Ecto neural progenitor cell (in vitro differentiated cells): ENCODE measurements at regions not wholly inside any gene's neighbourhood (a gene's known extent, or its start where the extent isn't known, plus 50 kb on each side); places are given as distances from the start of the nearest gene placed in this dataset.
"Not testable (repeated sequence)": the region's sequence is repeated elsewhere in the genome, so short reads cannot be mapped to it uniquely, and the experiment has no call there.

Experiments used
- DNase-seq: peaks from one replicate; pipeline ENCODE4 v3.0.0-alpha.2; 2018; ENCODE audit warnings: low spot score

DNA sequence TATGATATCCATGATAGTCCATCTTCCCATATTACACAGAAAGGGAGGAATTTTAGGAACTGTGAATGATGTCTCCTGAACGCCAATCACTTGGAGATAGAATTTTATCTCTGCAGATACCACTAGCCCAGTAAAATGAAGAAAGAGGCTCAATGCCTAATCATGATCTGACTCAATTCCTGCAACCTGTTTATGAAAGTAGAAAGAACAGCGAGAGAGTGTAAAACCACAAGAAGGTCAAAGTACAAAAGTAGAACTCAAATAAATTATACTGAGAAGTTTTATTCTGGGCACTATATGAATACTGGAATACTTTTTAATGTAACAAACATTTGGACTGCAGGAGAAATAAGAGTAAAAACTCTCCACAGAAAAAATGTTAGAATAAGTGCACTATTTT lies 892.1 kb upstream of the DDX18 start:
- no peak for DNase-seq

DNA sequence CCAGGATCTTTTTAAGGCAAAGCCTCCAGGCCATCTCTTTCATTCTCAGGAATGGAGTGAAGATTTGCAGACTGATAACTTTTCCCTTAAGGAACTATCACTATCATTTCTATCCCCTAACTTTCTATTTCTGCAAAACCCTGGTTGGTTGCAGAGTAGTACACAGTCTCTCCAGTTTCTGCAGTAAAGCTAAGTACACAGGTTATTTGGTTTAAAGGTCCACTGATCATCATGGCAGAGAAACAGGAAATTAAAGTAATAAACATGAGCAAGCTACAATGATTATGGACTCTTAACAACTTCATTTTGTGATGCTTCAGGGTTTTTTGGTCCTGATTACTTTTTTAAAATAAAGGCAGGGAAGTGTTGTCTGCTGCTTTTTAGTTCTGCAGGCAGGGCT lies 890.0 kb upstream of the DDX18 start:
- no peak for DNase-seq

DNA sequence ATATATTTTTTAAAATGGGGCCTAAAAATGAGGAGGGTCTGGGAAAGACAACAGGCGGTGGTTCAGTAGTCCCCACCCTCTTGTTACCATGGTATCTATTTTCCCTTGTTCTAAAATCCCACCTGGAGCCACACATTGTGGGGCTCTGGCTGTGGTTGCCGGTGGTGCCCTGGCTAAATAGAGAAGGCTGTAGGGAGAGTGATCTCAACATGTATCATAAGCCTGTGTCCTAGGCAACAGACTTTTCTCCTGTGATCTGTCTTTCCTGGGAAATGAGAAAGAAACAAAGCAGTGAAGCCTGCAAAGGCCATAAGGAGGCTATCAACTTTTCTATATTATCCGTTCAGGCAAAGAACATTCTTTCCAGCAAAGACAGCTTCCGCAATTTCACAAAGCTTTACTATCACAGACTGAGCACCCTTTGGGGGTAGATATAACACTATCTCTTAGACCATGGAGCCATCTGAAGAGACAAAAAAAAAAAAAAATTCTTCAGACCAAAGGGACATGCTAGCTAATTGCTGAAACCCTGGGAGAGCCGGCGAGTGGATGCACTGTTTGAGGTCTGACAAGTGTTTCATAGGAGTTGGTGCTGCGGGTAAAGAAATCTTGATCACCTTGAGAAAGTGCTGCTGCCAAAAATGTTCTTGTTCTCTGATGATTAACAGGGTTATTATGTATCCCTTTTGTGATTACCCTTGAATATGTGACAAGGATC lies 879.2 kb upstream of the DDX18 start:
- no peak for DNase-seq

GRCh38 chr2:116948258-116948657 lies 866.2 kb upstream of the DDX18 start:
- DNase-seq = no peak

- no peak for DNase-seq
These were observed 865.2 kb upstream of the DDX18 start for GRCh38 chr2:116949249-116949648.

DNA sequence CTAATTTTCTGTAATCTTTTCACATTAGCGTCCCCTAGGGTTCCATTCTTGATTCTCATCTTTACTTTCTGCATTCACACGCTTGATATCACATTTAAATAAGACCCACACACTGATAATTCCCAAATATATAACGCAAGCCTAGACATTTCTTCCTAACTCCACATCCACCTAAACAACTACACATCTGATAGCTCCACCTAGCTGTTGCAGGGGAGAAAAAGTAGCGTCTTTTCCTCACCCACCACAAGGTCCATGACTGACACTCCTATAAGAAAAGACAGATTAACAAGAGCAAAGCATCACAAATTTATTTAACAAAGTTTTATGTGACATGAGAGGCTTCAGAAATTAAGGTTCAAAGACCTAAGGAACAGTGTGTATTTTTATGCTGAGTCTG lies 862.2 kb upstream of the DDX18 start:
- DNase-seq = no peak

DNA sequence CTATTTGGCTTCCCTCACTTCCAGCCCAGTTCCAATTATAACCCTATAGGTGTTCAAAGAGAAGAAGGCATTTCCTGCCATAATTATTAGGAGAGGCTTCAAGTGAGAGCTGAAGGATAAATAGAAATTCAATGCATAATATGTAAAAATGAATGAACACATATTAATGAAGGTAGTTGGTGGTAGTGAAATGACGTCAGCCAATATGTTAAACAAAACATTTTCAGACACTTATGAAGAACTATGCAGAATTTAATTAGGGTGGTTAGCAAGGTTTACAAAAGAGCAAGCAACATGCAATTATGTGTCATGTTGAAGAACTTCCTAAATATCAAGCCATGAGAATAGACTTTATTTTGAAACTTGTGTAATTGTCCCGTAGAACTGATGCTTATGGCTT lies 858.8 kb upstream of the DDX18 start:
- DNase-seq = no peak

GRCh38 chr2:116975608-116976007 lies 838.9 kb upstream of the DDX18 start:
- DNase-seq = no peak

DNA sequence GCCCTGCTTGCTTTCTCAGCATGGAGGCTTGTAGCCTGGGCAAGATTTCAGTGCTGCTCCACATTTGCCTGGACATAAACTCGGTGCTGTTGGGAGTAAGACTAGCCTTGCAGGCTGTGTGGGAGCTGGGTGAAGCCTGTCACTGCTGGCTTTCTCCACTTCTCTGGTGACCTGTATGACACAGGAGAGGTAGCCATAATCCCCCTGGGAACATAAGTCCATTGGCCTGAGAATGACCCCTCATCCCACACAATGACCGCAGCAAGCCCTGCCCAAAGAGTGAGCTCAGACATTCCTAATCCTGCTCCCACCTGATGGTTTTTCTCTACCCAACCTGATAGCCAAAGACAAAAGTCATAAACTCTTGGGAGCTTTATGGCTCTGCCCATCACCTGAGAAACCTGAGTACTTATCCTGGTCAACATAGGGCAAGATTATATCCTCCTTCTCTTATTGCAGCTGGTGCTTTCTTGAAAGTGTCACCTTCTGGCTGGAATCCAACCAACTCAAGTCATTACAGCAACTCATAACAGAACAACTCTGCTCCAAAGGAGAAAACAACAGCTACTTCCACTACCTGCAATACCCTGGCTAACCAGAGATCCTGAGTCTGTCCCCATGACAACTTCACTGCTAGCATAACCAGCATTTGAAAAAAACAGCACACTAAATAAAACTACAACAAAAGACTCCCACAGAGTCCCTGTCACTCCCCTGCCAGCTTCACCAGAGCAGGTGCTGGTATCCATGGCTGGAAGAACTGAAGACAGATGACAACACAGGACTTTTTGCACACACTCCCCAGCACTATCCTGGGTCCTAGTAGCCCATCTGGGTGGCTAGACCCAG lies 834.4 kb upstream of the DDX18 start:
- no peak for DNase-seq

GRCh38 chr2:116987447-116987846 lies 827.0 kb upstream of the DDX18 start:
- no peak for DNase-seq

DNA sequence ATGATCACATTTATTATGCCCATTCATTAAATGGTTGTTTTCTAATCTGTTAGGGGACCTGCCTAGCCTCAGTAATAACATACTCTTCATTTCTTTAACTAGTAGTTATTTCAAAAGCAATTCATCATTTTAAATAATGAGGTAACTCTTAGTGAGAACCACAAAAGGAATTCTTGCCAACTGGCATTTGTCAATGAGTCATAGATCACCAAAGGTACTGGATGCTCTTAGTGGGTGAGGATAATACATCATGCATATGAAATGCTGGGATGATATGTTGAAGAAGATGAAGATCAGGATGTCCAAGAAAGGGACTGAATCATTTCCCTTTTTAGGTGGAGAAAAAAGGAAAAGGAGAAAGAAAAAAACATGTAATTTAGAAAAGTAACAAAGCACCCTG lies 826.2 kb upstream of the DDX18 start:
- DNase-seq = no peak

GRCh38 chr2:117019357-117019756 lies 795.1 kb upstream of the DDX18 start:
- DNase-seq = no peak

- no peak for DNase-seq
These were observed 786.8 kb upstream of the DDX18 start for GRCh38 chr2:117027646-117028045.

- DNase-seq = not testable (repeated sequence)
These were observed 785.8 kb upstream of the DDX18 start for GRCh38 chr2:117028708-117029107.

DNA sequence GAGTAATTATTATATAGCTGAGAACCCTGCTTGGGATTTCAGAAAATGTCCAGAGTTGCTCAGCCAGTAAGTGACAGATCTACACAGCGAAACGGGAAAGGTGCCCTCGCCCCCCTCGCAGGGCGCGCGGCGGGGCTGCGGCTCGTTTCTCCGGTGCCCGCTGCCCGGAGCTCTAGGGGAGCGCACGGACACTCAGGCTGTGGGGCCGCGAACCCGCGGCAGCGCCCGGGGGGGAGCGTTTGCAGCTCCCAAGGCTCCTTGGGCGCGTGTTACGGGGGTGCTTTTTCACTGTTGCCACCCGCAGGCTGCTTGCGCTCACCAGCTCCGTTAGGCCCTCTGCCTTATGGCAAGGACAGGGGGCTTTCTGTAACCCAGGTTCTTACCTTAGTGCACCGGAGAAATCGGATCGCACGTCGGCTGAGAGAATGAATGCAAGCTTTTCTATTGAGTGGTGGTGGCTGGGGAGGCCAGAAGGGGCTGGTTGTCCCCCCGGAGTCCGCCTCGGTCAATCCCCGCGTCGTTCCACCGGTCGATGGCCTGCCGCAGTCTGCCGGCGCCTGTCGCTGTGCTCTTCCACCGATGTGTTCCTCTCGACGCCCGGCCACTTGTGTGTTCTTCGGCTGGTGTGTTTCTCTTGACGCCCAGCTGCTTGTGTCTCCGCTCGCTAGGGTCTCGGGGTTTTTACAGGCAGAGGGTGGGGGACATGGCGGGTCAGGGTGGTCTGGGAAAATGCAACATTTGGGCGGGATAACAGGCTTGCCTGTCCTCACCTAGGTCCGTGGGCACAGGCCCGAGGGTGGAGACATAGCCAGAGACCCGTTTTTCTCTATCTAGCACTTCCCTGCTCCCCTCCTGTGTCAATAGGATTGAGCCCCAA lies 758.8 kb upstream of the DDX18 start:
- DNase-seq = no peak

GRCh38 chr2:117056376-117056748 lies 758.1 kb upstream of the DDX18 start:
- DNase-seq = no peak

GRCh38 chr2:117057016-117057415 lies 757.5 kb upstream of the DDX18 start:
- no peak for DNase-seq

DNA sequence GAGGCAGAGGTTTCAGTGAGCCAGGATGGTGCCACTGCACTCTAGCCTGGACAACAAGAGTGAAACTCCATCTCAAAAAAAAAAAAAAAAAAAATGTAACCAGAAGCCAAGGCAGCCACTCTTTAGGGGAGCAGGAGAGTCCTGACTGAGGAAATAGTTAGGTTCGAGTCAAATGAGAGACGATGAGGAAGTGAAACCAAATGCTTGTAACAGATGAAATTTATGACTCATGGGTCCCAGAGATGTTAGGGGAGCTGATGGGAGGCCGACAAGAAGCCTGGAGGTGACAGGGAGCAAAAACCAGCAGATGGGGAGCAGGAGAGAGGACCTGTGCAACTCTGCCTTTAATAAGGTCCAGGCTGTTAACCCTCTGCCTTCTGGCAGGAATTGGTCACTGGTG lies 756.1 kb upstream of the DDX18 start:
- no peak for DNase-seq

DNA sequence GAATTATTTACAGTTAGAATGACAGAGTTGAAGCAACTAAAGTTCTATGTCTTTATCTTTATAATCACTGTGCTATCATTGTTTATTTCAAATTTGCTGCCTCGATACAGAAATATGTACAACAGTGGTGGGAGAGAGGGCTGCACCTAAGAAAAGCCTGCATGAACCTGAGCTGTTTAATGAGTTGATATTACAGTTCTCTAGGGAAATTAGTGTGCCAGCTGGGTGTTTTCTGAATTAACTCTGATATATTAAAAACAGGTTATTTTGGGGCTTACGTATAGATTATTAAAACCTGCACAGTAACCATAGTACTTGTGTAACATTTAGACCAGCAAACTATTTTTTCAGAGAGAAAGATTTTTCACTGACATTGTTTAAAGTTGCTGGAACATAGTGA lies 750.5 kb upstream of the DDX18 start:
- DNase-seq = no peak

GRCh38 chr2:117065912-117066311 lies 748.6 kb upstream of the DDX18 start:
- no peak for DNase-seq

GRCh38 chr2:117067900-117068299 lies 746.6 kb upstream of the DDX18 start:
- no peak for DNase-seq

DNA sequence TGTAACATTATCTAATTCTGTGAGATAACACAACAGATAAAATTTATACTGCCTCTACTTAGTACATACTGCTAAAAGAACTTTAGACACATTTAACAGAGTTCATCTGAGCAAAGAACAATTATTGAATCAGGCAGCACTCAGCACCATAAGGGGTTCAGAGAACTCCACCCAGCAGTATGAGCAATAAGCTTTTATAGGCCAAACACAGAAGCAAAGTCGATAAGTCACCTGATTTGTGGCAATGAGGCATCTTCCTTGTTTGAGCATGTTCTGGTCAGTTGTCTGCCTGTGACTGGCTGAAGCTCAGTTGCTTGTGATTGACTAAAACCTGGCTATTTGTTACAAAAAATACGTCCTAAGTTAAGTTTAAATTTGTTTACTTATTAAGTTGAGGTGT lies 746.1 kb upstream of the DDX18 start:
- no peak for DNase-seq
